GM12878 (cell line): ENCODE measurements at regions not wholly inside any gene's neighbourhood (a gene's known extent, or its start where the extent isn't known, plus 50 kb on each side); places are given as distances from the start of the nearest gene placed in this dataset.

Experiments used
- ATAC-seq: fragments of 200-7000 bp; cut with Tn5 transposase; 3 replicates; pipeline ENCODE4 v1.9.1; 2020; ENCODE audit warnings: mild to moderate bottlenecking, moderate library complexity
- BruUV-seq: library from RNA; stranded (reverse); fragments of 400-500 nt; replicated peaks from 2 replicates; lab custom pipeline; 2021; lab: Mats Ljungman, UMichigan
- CTCF ChIA-PET: fragments of 300-600 bp; sonication (Branson Sonifier 250); formaldehyde crosslinking; extraction: SDS; loops from one replicate; lab custom pipeline; 2021; ENCODE audit warnings: inconsistent platforms; lab: Yijun Ruan, JAX
- POLR2A ChIA-PET: fragments of 350-600 bp; formaldehyde crosslinking; extraction: SDS; loops from one replicate; lab custom pipeline; 2021; ENCODE audit warnings: inconsistent platforms; lab: Charles Lee
- RAD21 ChIA-PET: fragments of 300-600 bp; sonication (Branson Sonifier 250); formaldehyde crosslinking; loops from one replicate; lab custom pipeline; 2023; ENCODE audit warnings: antibody characterized with exemption; ENCODE audit not compliant: unreplicated experiment; lab: Charles Lee
- SMC1A ChIA-PET: fragments of 300-600 bp; sonication (Branson Sonifier 250); formaldehyde crosslinking; loops from one replicate; lab custom pipeline; 2023; ENCODE audit not compliant: unreplicated experiment, uncharacterized antibody; lab: Charles Lee
- DNase-seq: peaks from one replicate; pipeline ENCODE4 v3.0.0-alpha.2; 2011; ENCODE audit warnings: low read depth, low spot score
- FAIRE-seq: peaks from 3 replicates; lab custom pipeline; 2011; peaks lifted over from hg19 to GRCh38; lab: Jason Lieb, UNC
- H2AFZ ChIP-seq: 2 replicates; pipeline ENCODE4 v1.6.0; 2011; ENCODE audit warnings: low read depth, low read length, control low read depth; ENCODE audit not compliant: control insufficient read depth
- H3K27ac ChIP-seq: 2 replicates; pipeline ENCODE4 v1.5.1; 2011; ENCODE audit warnings: control low read depth; ENCODE audit not compliant: control insufficient read depth, insufficient read depth
- H3K27me3 ChIP-seq, 2 experiments: replicated peaks in 1 of 2; 2 replicates each; pipeline versions ENCODE4 v1.6.0 to v1.6.1; 2011; ENCODE audit warnings: low read length in 1 of 2; ENCODE audit not compliant: control insufficient read depth in 2 of 2, insufficient read depth in 2 of 2
- H3K36me3 ChIP-seq, 2 experiments: 2 replicates each; pipeline ENCODE4 v1.5.1; 2011; ENCODE audit warnings: low read length in 1 of 2; ENCODE audit not compliant: control insufficient read depth in 2 of 2, insufficient read depth in 2 of 2
- H3K4me1 ChIP-seq: 2 replicates; pipeline ENCODE4 v1.6.1; 2011; ENCODE audit warnings: mild to moderate bottlenecking, low read length, moderate library complexity, mixed read lengths; ENCODE audit not compliant: control insufficient read depth, insufficient read depth
- H3K4me2 ChIP-seq: 2 replicates; pipeline ENCODE4 v1.6.0; 2011; ENCODE audit warnings: control low read depth; ENCODE audit not compliant: control insufficient read depth, insufficient read depth
- H3K4me3 ChIP-seq: fragments of 200-600 bp; sonication (generic); 2 replicates; pipeline ENCODE4 v1.5.1; 2016
- H3K79me2 ChIP-seq: 2 replicates; pipeline ENCODE4 v1.6.0; 2011; ENCODE audit warnings: low read length; ENCODE audit not compliant: control insufficient read depth, insufficient read depth
- H3K9ac ChIP-seq: 2 replicates; pipeline ENCODE4 v1.8.0; 2011; ENCODE audit warnings: low read length, control low read depth, mixed read lengths; ENCODE audit not compliant: control insufficient read depth, insufficient read depth
- H3K9me3 ChIP-seq: replicated peaks from 3 replicates; pipeline ENCODE4 v1.5.1; 2011; ENCODE audit warnings: mild to moderate bottlenecking, low read length; ENCODE audit not compliant: control insufficient read depth, insufficient read depth
- H4K20me1 ChIP-seq: 2 replicates; pipeline ENCODE4 v1.6.0; 2011; ENCODE audit not compliant: control insufficient read depth, insufficient read depth
- CBX5 ChIP-seq: sonication (generic); IDR thresholded peaks from 2 replicates; pipeline ENCODE4 v1.6.1; 2016; ENCODE audit warnings: low read depth, moderate library complexity, mild to moderate bottlenecking, inconsistent platforms
- DPF2 ChIP-seq: fragments of 450-650 bp; IDR thresholded peaks from 2 replicates; pipeline ENCODE4 v1.6.1; 2017; ENCODE audit warnings: mild to moderate bottlenecking
- ELK1 ChIP-seq: IDR thresholded peaks from 2 replicates; pipeline ENCODE4 v1.6.1; 2012; ENCODE audit warnings: low read depth, low read length, improper control_type of control experiment
- ETV6 ChIP-seq, 2 experiments: fragments of 450-650 bp in 1 of 2; IDR thresholded peaks in 1 of 2; conservative IDR thresholded peaks in 1 of 2; 2 replicates each; pipeline ENCODE4 v1.6.1; 2014; ENCODE audit warnings: antibody characterized with exemption in 1 of 2, borderline replicate concordance in 1 of 2, low read depth in 1 of 2, mild to moderate bottlenecking in 1 of 2, moderate library complexity in 1 of 2
- HDAC6 ChIP-seq: fragments of 200-600 bp; sonication (generic); IDR thresholded peaks from one replicate; pipeline ENCODE4 v1.8.0; 2017; ENCODE audit warnings: antibody characterized with exemption; ENCODE audit not compliant: unreplicated experiment
- MXI1 ChIP-seq: fragments of 150-350 bp; IDR thresholded peaks from 2 replicates; pipeline ENCODE4 v1.6.1; 2011; ENCODE audit warnings: low read depth, mild to moderate bottlenecking, inconsistent platforms, low read length, improper control_type of control experiment
- MYB ChIP-seq: fragments of 150-350 bp; IDR thresholded peaks from 2 replicates; pipeline ENCODE4 v1.6.1; 2014; ENCODE audit warnings: mild to moderate bottlenecking, low read depth, low read length, borderline replicate concordance
- NBN ChIP-seq: fragments of 450-650 bp; IDR thresholded peaks from 2 replicates; pipeline ENCODE4 v1.6.1; 2016
- NFYA ChIP-seq: IDR thresholded peaks from 2 replicates; pipeline ENCODE4 v1.6.1; 2011; ENCODE audit warnings: low read depth, mild to moderate bottlenecking, low read length, improper control_type of control experiment, borderline replicate concordance
- POU2F2 ChIP-seq: IDR thresholded peaks from 3 replicates; pipeline ENCODE4 v1.6.1; 2011; ENCODE audit warnings: low read depth, mild to moderate bottlenecking, low read length, borderline replicate concordance
- WGBS: methylation state at CpG from one replicate; pipeline ENCODE4 v1.1.6; 2016; ENCODE audit warnings: low lambda C conversion rate; ENCODE audit not compliant: insufficient replicate concordance, insufficient coverage; ENCODE audit errors: missing lambda C conversion rate; 5-methylcytosine and 5-hydroxymethylcytosine counted together
- in situ Hi-C: fragments of 300-500 bp; cut with MboI; formaldehyde crosslinking; loops from 9 replicates; pipeline ENCODE4 v1.14.3; 2018; ENCODE audit warnings: mixed read lengths
- intact Hi-C: fragments of 100-400 bp; cut with micrococcal nuclease; formaldehyde crosslinking; loops from one replicate; pipeline ENCODE4 v1.14.2; 2022; ENCODE audit not compliant: unreplicated experiment
- TF ChIP-seq, protein P1 (sequence below): fragments of 150-350 bp; IDR thresholded peaks from 2 replicates; pipeline ENCODE4 v1.6.1; 2014; ENCODE audit warnings: mild to moderate bottlenecking, low read depth, low read length
- TF ChIP-seq, protein P2 (sequence below), 3 experiments: IDR thresholded peaks in 2 of 3; conservative IDR thresholded peaks in 1 of 3; 2 replicates each; pipeline ENCODE4 v1.5.1; 2011; ENCODE audit warnings: low read depth in 3 of 3, low read length in 3 of 3, mild to moderate bottlenecking in 3 of 3, control low read depth in 2 of 3, moderate library complexity in 2 of 3, inconsistent platforms in 1 of 3, mixed read lengths in 1 of 3; ENCODE audit not compliant: control insufficient read depth in 2 of 3, insufficient read depth in 1 of 3; ENCODE audit errors: extremely low read depth in 1 of 3
- TF ChIP-seq, protein P3 (sequence below): IDR thresholded peaks from 2 replicates; pipeline ENCODE4 v1.6.1; 2011; ENCODE audit warnings: mild to moderate bottlenecking, low read depth, low read length, moderate library complexity; ENCODE audit not compliant: insufficient replicate concordance

GRCh38 chr2:145860083-145860482 is 1340.2 kb upstream of the ZEB2 start (continued):
- TF ChIP-seq, protein P1, sequence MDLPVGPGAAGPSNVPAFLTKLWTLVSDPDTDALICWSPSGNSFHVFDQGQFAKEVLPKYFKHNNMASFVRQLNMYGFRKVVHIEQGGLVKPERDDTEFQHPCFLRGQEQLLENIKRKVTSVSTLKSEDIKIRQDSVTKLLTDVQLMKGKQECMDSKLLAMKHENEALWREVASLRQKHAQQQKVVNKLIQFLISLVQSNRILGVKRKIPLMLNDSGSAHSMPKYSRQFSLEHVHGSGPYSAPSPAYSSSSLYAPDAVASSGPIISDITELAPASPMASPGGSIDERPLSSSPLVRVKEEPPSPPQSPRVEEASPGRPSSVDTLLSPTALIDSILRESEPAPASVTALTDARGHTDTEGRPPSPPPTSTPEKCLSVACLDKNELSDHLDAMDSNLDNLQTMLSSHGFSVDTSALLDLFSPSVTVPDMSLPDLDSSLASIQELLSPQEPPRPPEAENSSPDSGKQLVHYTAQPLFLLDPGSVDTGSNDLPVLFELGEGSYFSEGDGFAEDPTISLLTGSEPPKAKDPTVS, result no peak
- TF ChIP-seq ETV6 (conservative IDR thresholded peaks at IDR 0.05 in 1 of 2, IDR thresholded peaks at IDR 0.05 in 1 of 2; ENCODE audit: borderline replicate concordance in 1 of 2, low read depth in 1 of 2), result no peak

- CTCF ChIA-PET, result interaction anchor here (1.1 kb wide), 1 partner anchor 10 kb away, joined by 3 read pairs; no protein-coding TSS in a partner anchor
- FAIRE-seq (no peak), DNase-seq (no peak)
- H3K9me3 ChIP-seq, result no peaks in the 10 kb centered on the region
- in situ Hi-C loops (no loop called here), intact Hi-C loops (no loop called here)
- no peaks in the 10 kb centered on the region for H3K36me3 ChIP-seq
- H4K20me1 ChIP-seq, result no peaks in the 10 kb centered on the region
- no peak overlapping the region for H3K27ac ChIP-seq
- RAD21 ChIA-PET, result no interaction called here
- no peaks in the 10 kb centered on the region for H3K27me3 ChIP-seq
- H3K4me3 ChIP-seq, result no peak overlapping the region
- BruUV-seq, result no TSS peak
- TF ChIP-seq NFYA (no peak), MYB (no peak), MXI1 (no peak), NBN (no peak), ELK1 (no peak), CBX5 (no peak), HDAC6 (no peak), DPF2 (no peak), POU2F2 (no peak)
- TF ChIP-seq, protein P2, sequence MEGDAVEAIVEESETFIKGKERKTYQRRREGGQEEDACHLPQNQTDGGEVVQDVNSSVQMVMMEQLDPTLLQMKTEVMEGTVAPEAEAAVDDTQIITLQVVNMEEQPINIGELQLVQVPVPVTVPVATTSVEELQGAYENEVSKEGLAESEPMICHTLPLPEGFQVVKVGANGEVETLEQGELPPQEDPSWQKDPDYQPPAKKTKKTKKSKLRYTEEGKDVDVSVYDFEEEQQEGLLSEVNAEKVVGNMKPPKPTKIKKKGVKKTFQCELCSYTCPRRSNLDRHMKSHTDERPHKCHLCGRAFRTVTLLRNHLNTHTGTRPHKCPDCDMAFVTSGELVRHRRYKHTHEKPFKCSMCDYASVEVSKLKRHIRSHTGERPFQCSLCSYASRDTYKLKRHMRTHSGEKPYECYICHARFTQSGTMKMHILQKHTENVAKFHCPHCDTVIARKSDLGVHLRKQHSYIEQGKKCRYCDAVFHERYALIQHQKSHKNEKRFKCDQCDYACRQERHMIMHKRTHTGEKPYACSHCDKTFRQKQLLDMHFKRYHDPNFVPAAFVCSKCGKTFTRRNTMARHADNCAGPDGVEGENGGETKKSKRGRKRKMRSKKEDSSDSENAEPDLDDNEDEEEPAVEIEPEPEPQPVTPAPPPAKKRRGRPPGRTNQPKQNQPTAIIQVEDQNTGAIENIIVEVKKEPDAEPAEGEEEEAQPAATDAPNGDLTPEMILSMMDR (IDR thresholded peaks at IDR 0.05 in 2 of 3, conservative IDR thresholded peaks at IDR 0.05 in 1 of 3; ENCODE audit: control insufficient read depth in 2 of 3, extremely low read depth in 1 of 3, insufficient read depth in 1 of 3, low read depth in 3 of 3, low read length in 3 of 3), result no peak
- TF ChIP-seq, protein P3, sequence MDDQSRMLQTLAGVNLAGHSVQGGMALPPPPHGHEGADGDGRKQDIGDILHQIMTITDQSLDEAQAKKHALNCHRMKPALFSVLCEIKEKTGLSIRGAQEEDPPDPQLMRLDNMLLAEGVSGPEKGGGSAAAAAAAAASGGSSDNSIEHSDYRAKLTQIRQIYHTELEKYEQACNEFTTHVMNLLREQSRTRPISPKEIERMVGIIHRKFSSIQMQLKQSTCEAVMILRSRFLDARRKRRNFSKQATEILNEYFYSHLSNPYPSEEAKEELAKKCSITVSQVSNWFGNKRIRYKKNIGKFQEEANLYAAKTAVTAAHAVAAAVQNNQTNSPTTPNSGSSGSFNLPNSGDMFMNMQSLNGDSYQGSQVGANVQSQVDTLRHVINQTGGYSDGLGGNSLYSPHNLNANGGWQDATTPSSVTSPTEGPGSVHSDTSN, result no peak
- TF ChIP-seq, all 136 proteins: peak for 0
- no peaks in the 10 kb centered on the region for H3K4me1 ChIP-seq
- ChIA-PET POLR2A (interaction anchor here (0.6 kb wide), 1 partner anchor 174 kb away, joined by 3 read pairs; no protein-coding TSS in a partner anchor), SMC1A (no interaction called here)
- no peak overlapping the region for H2AFZ ChIP-seq
- H3K9ac ChIP-seq, result no peak overlapping the region
- no peak for ATAC-seq
- WGBS, result 0% methylated on average over 1 of the region's 1 CpG
- H3K79me2 ChIP-seq, result no peaks in the 10 kb centered on the region
- no peak overlapping the region for H3K4me2 ChIP-seq
Measured at GRCh38 chr2:145855142-145855541, 1335.2 kb upstream of the ZEB2 start.
